K562 (cell line): ENCODE measurements at regions not wholly inside any gene's neighbourhood (a gene's known extent, or its start where the extent isn't known, plus 50 kb on each side); places are given as distances from the start of the nearest gene placed in this dataset.

Experiments used
- ATAC-seq: fragments of 200-7000 bp; cut with Tn5 transposase; 3 replicates; pipeline ENCODE4 v1.9.1; 2020; ENCODE audit warnings: moderate library complexity
- BruUV-seq: library from RNA; stranded (reverse); fragments of 400-500 nt; replicated peaks from 2 replicates; lab custom pipeline; 2021; lab: Mats Ljungman, UMichigan
- CTCF ChIA-PET: fragments of 300-600 bp; formaldehyde crosslinking; extraction: SDS; loops from one replicate; lab custom pipeline; 2021; ENCODE audit warnings: low intra/inter-chr PET ratio; lab: Yijun Ruan, JAX
- POLR2A ChIA-PET: fragments of 300-600, 350-650 bp; sonication (Branson Sonifier 250); formaldehyde crosslinking; extraction: SDS; loops from one replicate; lab custom pipeline; 2021; ENCODE audit warnings: antibody characterized with exemption, inconsistent platforms; lab: Yijun Ruan, JAX
- DNase-seq, 4 experiments: peaks; one replicate each; pipeline versions ENCODE4 v3.0.0 to v3.0.0-alpha.2; 2011 to 2018; ENCODE audit warnings: low spot score in 3 of 4, mixed read lengths in 3 of 4; ENCODE audit errors: extremely low read depth in 1 of 4
- FAIRE-seq: peaks from 2 replicates; lab custom pipeline; 2011; peaks lifted over from hg19 to GRCh38; lab: Jason Lieb, UNC
- H2AFZ ChIP-seq: 2 replicates; pipeline ENCODE4 v1.6.0; 2011; ENCODE audit warnings: low read depth, low read length, control low read depth, inconsistent platforms
- H3K27ac ChIP-seq: fragments of 200-600 bp; 3 replicates; pipeline ENCODE4 v1.8.0; 2011; ENCODE audit warnings: low read depth, mild to moderate bottlenecking, control low read depth, inconsistent platforms, low read length, moderate library complexity, mixed read lengths; ENCODE audit errors: extremely low read depth
- H3K27me3 ChIP-seq, 2 experiments: fragments of 300-600 bp in 1 of 2; 2 replicates in 1 of 2; 3 replicates in 1 of 2; pipeline versions ENCODE4 v1.6.0 to v1.8.0; 2011; ENCODE audit warnings: inconsistent platforms in 2 of 2, low read length in 2 of 2, mild to moderate bottlenecking in 1 of 2, mixed read lengths in 1 of 2, moderate library complexity in 1 of 2; ENCODE audit not compliant: control insufficient read depth in 2 of 2, insufficient read depth in 2 of 2
- H3K36me3 ChIP-seq: fragments of 300-600 bp; 3 replicates; pipeline ENCODE4 v1.8.0; 2011; ENCODE audit warnings: mild to moderate bottlenecking, low read length, inconsistent platforms; ENCODE audit not compliant: control insufficient read depth, insufficient read depth
- H3K4me1 ChIP-seq, 2 experiments: fragments of 200-600 bp in 1 of 2; replicated peaks in 1 of 2; 2 replicates in 1 of 2; 3 replicates in 1 of 2; pipeline versions ENCODE4 v1.5.1 to v1.8.0; 2011; ENCODE audit warnings: inconsistent platforms in 2 of 2, low read length in 2 of 2, mild to moderate bottlenecking in 1 of 2, mixed read lengths in 1 of 2, moderate library complexity in 1 of 2; ENCODE audit not compliant: control insufficient read depth in 2 of 2, insufficient read depth in 2 of 2
- H3K4me2 ChIP-seq: 2 replicates; pipeline ENCODE4 v1.6.1; 2011; ENCODE audit warnings: low read length, control low read depth, inconsistent platforms, mixed read lengths; ENCODE audit not compliant: insufficient read depth
- H3K4me3 ChIP-seq: fragments of 200-600 bp; sonication (generic), shearing (Covaris generic); 2 replicates; pipeline ENCODE4 v1.5.1; 2016; ENCODE audit warnings: control low read depth, inconsistent platforms
- H3K79me2 ChIP-seq: fragments of 200-600 bp; 3 replicates; pipeline ENCODE4 v1.8.0; 2011; ENCODE audit warnings: low read length, inconsistent platforms; ENCODE audit not compliant: control insufficient read depth, insufficient read depth
- H3K9ac ChIP-seq, 2 experiments: 2 replicates each; pipeline versions ENCODE4 v1.6.0 to v1.6.1; 2011; ENCODE audit warnings: low read depth in 2 of 2, low read length in 2 of 2, control low read depth in 1 of 2, inconsistent platforms in 1 of 2, mild to moderate bottlenecking in 1 of 2, mixed read lengths in 1 of 2; ENCODE audit not compliant: insufficient read depth in 1 of 2
- H3K9me1 ChIP-seq: one replicate; pipeline ENCODE4 v1.6.0; 2011; ENCODE audit warnings: inconsistent platforms, mild to moderate bottlenecking, low read length, moderate library complexity; ENCODE audit not compliant: control insufficient read depth, insufficient read depth
- H3K9me3 ChIP-seq: replicated peaks from 2 replicates; pipeline ENCODE4 v1.5.1; 2011; ENCODE audit warnings: low read depth, low read length, inconsistent platforms; ENCODE audit not compliant: control insufficient read depth, insufficient read depth
- H4K20me1 ChIP-seq: replicated peaks from 2 replicates; pipeline ENCODE4 v1.6.1; 2011; ENCODE audit warnings: low read length, inconsistent platforms, mixed read lengths; ENCODE audit not compliant: control insufficient read depth, insufficient read depth
- CEBPG ChIP-seq, 3 experiments: fragments of 200-800 bp in 1 of 3; sonication (Bioruptor generic) in 1 of 3; sonication (generic) in 1 of 3; formaldehyde crosslinking in 1 of 3; IDR thresholded peaks in 2 of 3; conservative IDR thresholded peaks in 1 of 3; 2 replicates each; pipeline versions ENCODE4 v1.6.1 to v1.8.0; 2016 to 2022; ENCODE audit warnings: missing compliant biosample characterization in 2 of 3, missing genetic modification characterization in 2 of 3, mild to moderate bottlenecking in 1 of 3, missing genetic modification reagents in 1 of 3
- DPF2 ChIP-seq: fragments of 450-650 bp; IDR thresholded peaks from 2 replicates; pipeline ENCODE4 v1.6.1; 2016
- ERF ChIP-seq: fragments of 450-650 bp; formaldehyde crosslinking; IDR thresholded peaks from 2 replicates; pipeline ENCODE4 v1.4.0; 2020; ENCODE audit warnings: mild to moderate bottlenecking, mixed read lengths
- SMAD3 ChIP-seq: fragments of 450-650 bp; formaldehyde crosslinking; conservative IDR thresholded peaks from 2 replicates; pipeline ENCODE4 v1.4.0; 2020; ENCODE audit warnings: mild to moderate bottlenecking
- SMARCA5 ChIP-seq: fragments of 450-650 bp; IDR thresholded peaks from 2 replicates; pipeline ENCODE4 v1.6.1; 2016
- SNIP1 ChIP-seq: fragments of 450-650 bp; IDR thresholded peaks from 2 replicates; pipeline ENCODE4 v1.7.1; 2017; ENCODE audit warnings: low read depth, mild to moderate bottlenecking
- SRSF1 ChIP-seq: fragments of 200-400 bp; formaldehyde crosslinking; IDR thresholded peaks from 2 replicates; pipeline ENCODE4 v1.6.1; 2017; ENCODE audit warnings: mild to moderate bottlenecking, low read depth, low read length, moderate library complexity
- SRSF7 ChIP-seq: fragments of 200-400 bp; formaldehyde crosslinking; optimal IDR thresholded peaks from 2 replicates; pipeline ENCODE3; 2017; ENCODE audit warnings: mild to moderate bottlenecking, low read depth, low read length
- TARDBP ChIP-seq: fragments of 450-650 bp; IDR thresholded peaks from 2 replicates; pipeline ENCODE4 v1.6.1; 2016
- TBL1XR1 ChIP-seq, 2 experiments: IDR thresholded peaks; 2 replicates each; pipeline ENCODE4 v1.6.1; 2012; ENCODE audit warnings: improper control_type of control experiment in 2 of 2, low read length in 2 of 2, mild to moderate bottlenecking in 1 of 2
- TCFL5 ChIP-seq: fragments of 250-450 bp; sonication (Bioruptor Pico); conservative IDR thresholded peaks from 2 replicates; pipeline ENCODE4 v1.6.1; 2021; ENCODE audit warnings: mild to moderate bottlenecking, moderate library complexity, matching md5 sums
- ZNF589 ChIP-seq: fragments of 200-800 bp; sonication (Bioruptor generic); IDR thresholded peaks from 2 replicates; pipeline ENCODE4 v1.6.1; 2016; ENCODE audit warnings: low read depth, missing genetic modification characterization, missing compliant biosample characterization
- WGBS: fragments of 100-300 bp; shearing (Covaris generic); methylation state at CpG from one replicate; pipeline ENCODE4 v1.1.6; 2016; ENCODE audit warnings: low coverage, mixed read lengths; ENCODE audit not compliant: insufficient coverage; ENCODE audit errors: missing lambda C conversion rate; 5-methylcytosine and 5-hydroxymethylcytosine counted together
- in situ Hi-C: fragments of 300-500 bp; cut with MboI; formaldehyde crosslinking; loops from 4 replicates; pipeline ENCODE4 v1.15.0; 2018; ENCODE audit warnings: inconsistent platforms, mixed read lengths
- intact Hi-C: fragments of 100-400 bp; cut with micrococcal nuclease; formaldehyde crosslinking; loops from 2 replicates; pipeline ENCODE4 v1.14.2; 2022
- TF ChIP-seq, protein P1 (sequence below): fragments of 250-450 bp; sonication (Bioruptor Pico); IDR thresholded peaks from 2 replicates; pipeline ENCODE4 v1.6.1; 2021; ENCODE audit warnings: mild to moderate bottlenecking
- TF ChIP-seq, protein P2 (sequence below), 3 experiments: fragments of 200-800 bp in 1 of 3; sonication (Bioruptor generic) in 1 of 3; sonication (generic) in 1 of 3; formaldehyde crosslinking in 1 of 3; IDR thresholded peaks; 2 replicates each; pipeline versions ENCODE4 v1.6.1 to v1.8.0; 2016 to 2022; ENCODE audit warnings: mild to moderate bottlenecking in 2 of 3, missing compliant biosample characterization in 2 of 3, missing genetic modification characterization in 2 of 3, missing genetic modification reagents in 1 of 3
- TF ChIP-seq, protein P3 (sequence below): fragments of 450-650 bp; IDR thresholded peaks from 2 replicates; pipeline ENCODE4 v1.6.1; 2016
- TF ChIP-seq, protein P4 (sequence below): fragments of 450-650 bp; formaldehyde crosslinking; IDR thresholded peaks from 2 replicates; pipeline ENCODE4 v1.4.0; 2020; ENCODE audit warnings: mild to moderate bottlenecking, moderate library complexity
- TF ChIP-seq, protein P5 (sequence below): sonication (generic); formaldehyde crosslinking; IDR thresholded peaks from 2 replicates; pipeline ENCODE4 v1.8.1; 2023; ENCODE audit warnings: mild to moderate bottlenecking, missing genetic modification reagents

DNA sequence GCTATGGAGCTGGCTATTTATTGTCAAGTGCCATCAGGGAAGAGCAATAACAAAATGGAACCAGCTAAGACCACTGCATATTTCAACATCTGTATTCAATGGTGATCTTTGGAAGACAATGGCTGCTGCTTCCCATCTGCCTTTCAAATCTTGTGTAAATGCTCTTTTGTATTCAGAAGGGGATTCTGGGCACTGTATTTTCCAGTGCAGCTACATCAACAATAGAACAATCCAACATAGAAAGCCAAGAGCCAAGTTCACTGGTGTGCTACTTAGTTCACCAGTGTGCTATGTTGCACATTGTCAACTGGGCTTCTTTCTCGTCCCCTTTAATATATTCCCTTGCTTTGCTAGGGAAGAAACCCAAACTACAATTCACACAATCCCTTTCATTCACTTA, 128.8 kb upstream of the OR4E1 start (continued):
- TF ChIP-seq ZNF589, result no peak
- no peak for TF ChIP-seq SNIP1
- no peak for TF ChIP-seq DPF2
- TF ChIP-seq ERF (CRISPR knock-in tag), result no peak

DNA sequence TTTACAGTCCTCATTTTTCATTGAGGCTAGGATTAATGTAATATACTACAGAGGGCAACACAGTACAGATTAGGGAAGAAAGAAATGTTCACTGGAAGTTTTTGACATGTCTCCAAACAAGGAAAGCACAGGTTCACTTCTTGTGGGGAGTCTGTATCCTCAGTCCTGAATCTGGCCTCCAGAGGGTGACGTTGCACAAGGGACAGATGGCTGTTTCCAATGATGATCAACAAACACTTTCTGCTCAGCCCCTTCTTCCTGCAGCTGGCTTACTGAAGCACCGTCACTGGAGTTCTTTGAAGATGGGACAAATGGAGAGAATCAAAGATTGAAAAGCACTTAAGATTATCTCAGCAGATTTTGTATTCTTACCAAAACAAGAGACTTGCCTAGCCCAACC, 123.3 kb upstream of the OR4E1 start:
- no TSS peak for BruUV-seq
- no peak for ATAC-seq
- TF ChIP-seq SMARCA5, result no peak
- no peak for TF ChIP-seq TARDBP
- no peak for TF ChIP-seq SRSF7
- TF ChIP-seq CEBPG (CRISPR knock-in tag; IDR thresholded peaks at IDR 0.05), result no peak
- no peak for TF ChIP-seq CEBPG (tag; conservative IDR thresholded peaks at IDR 0.05 in 1 of 2, IDR thresholded peaks at IDR 0.05 in 1 of 2)
- no peak for TF ChIP-seq SRSF1
- TF ChIP-seq, protein P1, sequence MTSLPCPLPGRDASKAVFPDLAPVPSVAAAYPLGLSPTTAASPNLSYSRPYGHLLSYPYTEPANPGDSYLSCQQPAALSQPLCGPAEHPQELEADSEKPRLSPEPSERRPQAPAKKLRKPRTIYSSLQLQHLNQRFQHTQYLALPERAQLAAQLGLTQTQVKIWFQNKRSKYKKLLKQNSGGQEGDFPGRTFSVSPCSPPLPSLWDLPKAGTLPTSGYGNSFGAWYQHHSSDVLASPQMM (CRISPR knock-in tag), result no peak
- TF ChIP-seq, protein P2, sequence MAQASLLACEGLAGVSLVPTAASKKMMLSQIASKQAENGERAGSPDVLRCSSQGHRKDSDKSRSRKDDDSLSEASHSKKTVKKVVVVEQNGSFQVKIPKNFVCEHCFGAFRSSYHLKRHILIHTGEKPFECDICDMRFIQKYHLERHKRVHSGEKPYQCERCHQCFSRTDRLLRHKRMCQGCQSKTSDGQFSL (CRISPR knock-in tag; IDR thresholded peaks at IDR 0.05), result no peak
- TF ChIP-seq, protein P2 (tag; IDR thresholded peaks at IDR 0.05), result no peak
- TF ChIP-seq, protein P3, sequence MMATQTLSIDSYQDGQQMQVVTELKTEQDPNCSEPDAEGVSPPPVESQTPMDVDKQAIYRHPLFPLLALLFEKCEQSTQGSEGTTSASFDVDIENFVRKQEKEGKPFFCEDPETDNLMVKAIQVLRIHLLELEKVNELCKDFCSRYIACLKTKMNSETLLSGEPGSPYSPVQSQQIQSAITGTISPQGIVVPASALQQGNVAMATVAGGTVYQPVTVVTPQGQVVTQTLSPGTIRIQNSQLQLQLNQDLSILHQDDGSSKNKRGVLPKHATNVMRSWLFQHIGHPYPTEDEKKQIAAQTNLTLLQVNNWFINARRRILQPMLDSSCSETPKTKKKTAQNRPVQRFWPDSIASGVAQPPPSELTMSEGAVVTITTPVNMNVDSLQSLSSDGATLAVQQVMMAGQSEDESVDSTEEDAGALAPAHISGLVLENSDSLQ, result no peak
- no peak for TF ChIP-seq TCFL5
- no peak for TF ChIP-seq TBL1XR1 (IDR thresholded peaks at IDR 0.05; ENCODE audit: low read length in 2 of 2)
- TF ChIP-seq SMAD3 (CRISPR knock-in tag), result no peak
- TF ChIP-seq, protein P4, sequence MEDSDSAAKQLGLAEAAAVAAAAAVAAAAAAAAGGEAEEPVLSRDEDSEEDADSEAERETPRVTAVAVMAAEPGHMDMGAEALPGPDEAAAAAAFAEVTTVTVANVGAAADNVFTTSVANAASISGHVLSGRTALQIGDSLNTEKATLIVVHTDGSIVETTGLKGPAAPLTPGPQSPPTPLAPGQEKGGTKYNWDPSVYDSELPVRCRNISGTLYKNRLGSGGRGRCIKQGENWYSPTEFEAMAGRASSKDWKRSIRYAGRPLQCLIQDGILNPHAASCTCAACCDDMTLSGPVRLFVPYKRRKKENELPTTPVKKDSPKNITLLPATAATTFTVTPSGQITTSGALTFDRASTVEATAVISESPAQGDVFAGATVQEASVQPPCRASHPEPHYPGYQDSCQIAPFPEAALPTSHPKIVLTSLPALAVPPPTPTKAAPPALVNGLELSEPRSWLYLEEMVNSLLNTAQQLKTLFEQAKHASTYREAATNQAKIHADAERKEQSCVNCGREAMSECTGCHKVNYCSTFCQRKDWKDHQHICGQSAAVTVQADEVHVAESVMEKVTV (CRISPR knock-in tag), result no peak
- TF ChIP-seq, protein P5, sequence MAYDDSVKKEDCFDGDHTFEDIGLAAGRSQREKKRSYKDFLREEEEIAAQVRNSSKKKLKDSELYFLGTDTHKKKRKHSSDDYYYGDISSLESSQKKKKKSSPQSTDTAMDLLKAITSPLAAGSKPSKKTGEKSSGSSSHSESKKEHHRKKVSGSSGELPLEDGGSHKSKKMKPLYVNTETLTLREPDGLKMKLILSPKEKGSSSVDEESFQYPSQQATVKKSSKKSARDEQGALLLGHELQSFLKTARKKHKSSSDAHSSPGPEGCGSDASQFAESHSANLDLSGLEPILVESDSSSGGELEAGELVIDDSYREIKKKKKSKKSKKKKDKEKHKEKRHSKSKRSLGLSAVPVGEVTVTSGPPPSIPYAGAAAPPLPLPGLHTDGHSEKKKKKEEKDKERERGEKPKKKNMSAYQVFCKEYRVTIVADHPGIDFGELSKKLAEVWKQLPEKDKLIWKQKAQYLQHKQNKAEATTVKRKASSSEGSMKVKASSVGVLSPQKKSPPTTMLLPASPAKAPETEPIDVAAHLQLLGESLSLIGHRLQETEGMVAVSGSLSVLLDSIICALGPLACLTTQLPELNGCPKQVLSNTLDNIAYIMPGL (CRISPR knock-in tag), result no peak

More for the DNA sequence above, 123.3 kb upstream of the OR4E1 start:
- in situ Hi-C loops, result no loop called here
- ChIA-PET CTCF (no interaction called here), POLR2A (no interaction called here)
- no peak overlapping the region for H3K4me2 ChIP-seq
- FAIRE-seq (no peak), DNase-seq (no peak)
- no peak overlapping the region for H2AFZ ChIP-seq
- H4K20me1 ChIP-seq, result no peaks in the 10 kb centered on the region
- H3K9ac ChIP-seq, result no peak overlapping the region
- H3K9me1 ChIP-seq, result no peaks in the 10 kb centered on the region
- H3K79me2 ChIP-seq, result no peaks in the 10 kb centered on the region
- no peak overlapping the region for H3K27ac ChIP-seq
- no peaks in the 10 kb centered on the region for H3K4me1 ChIP-seq
- no peaks in the 10 kb centered on the region for H3K36me3 ChIP-seq
- H3K9me3 ChIP-seq, result no peaks in the 10 kb centered on the region
- H3K27me3 ChIP-seq, result no peaks in the 10 kb centered on the region
- H3K4me3 ChIP-seq, result no peak overlapping the region
- WGBS, result 0% methylated on average over 2 of the region's 2 CpGs
- intact Hi-C loops, result no loop called here
